ENCODE measurements at regions not wholly inside any gene's neighbourhood (a gene's known extent, or its start where the extent isn't known, plus 50 kb on each side); places are given as distances from the start of the nearest gene placed in this dataset.

GRCh38 chr2:64771737-64772136 is 118.0 kb upstream of the SERTAD2 start:
- ATAC-seq = no peak
- H3K36me3 ChIP-seq = no peaks in the 10 kb centered on the region
- no peak overlapping the region for H3K27ac ChIP-seq
- H3K4me1 ChIP-seq = peaks cover 0 to 27% (median 3%) of the 10 kb centered on the region in 3 donors
- TF ChIP-seq CTCF (IDR thresholded peaks at IDR 0.05) (no peak), EP300 (IDR thresholded peaks at IDR 0.05) (no peak), POLR2AphosphoS5 (IDR thresholded peaks at IDR 0.05) (no peak), POLR2A (IDR thresholded peaks at IDR 0.05) (no peak)
- no peaks in the 10 kb centered on the region for H3K27me3 ChIP-seq
- 71 to 93% methylated on average over 1 of the region's 1 CpG for WGBS, 2 donors (ENCODE audit: low coverage in 1 of 2)
- H3K9me3 ChIP-seq = peaks cover 0 to 10% (median 0%) of the 10 kb centered on the region in 3 donors
- no peak overlapping the region for H3K4me3 ChIP-seq

- Histone ChIP-seq H3K4me1 (peaks cover 0 to 19% (median 3%) of the 10 kb centered on the region in 3 donors), H3K9me3 (peaks cover 0 to 10% (median 0%) of the 10 kb centered on the region in 3 donors), H3K36me3 (no peaks in the 10 kb centered on the region), H3K27ac (no peak overlapping the region), H3K27me3 (no peaks in the 10 kb centered on the region), H3K4me3 (no peak overlapping the region)
- WGBS, 2 donors (ENCODE audit: low coverage in 1 of 2) = 80 to 81% methylated on average over 1 to 12 of the region's 12 CpGs
- no peak for ATAC-seq
- TF ChIP-seq EP300 (IDR thresholded peaks at IDR 0.05) (no peak), POLR2AphosphoS5 (IDR thresholded peaks at IDR 0.05) (no peak), CTCF (IDR thresholded peaks at IDR 0.05) (no peak), POLR2A (IDR thresholded peaks at IDR 0.05) (no peak)
Measured at GRCh38 chr2:64773461-64774118, 119.9 kb upstream of the SERTAD2 start.

- H3K9me3 ChIP-seq = peaks cover 0 to 10% (median 0%) of the 10 kb centered on the region in 3 donors
- no peak overlapping the region for H3K27ac ChIP-seq
- H3K4me3 ChIP-seq = no peak overlapping the region
- TF ChIP-seq POLR2A (IDR thresholded peaks at IDR 0.05) (no peak), CTCF (IDR thresholded peaks at IDR 0.05) (no peak), POLR2AphosphoS5 (IDR thresholded peaks at IDR 0.05) (no peak), EP300 (IDR thresholded peaks at IDR 0.05) (no peak)
- peaks cover 0 to 6% (median 0%) of the 10 kb centered on the region in 3 donors for H3K4me1 ChIP-seq
- no peak for ATAC-seq
- H3K27me3 ChIP-seq = no peaks in the 10 kb centered on the region
- WGBS, 2 donors (ENCODE audit: low coverage in 1 of 2) = 90% methylated on average over 3 of the region's 3 CpGs; no CpG with 5 or more reads in 1 of the 2 donors
- no peaks in the 10 kb centered on the region for H3K36me3 ChIP-seq
Measured at GRCh38 chr2:64777841-64778240, 124.1 kb upstream of the SERTAD2 start.

GRCh38 chr2:64779117-64779690 is 125.5 kb upstream of the SERTAD2 start:
- Histone ChIP-seq H3K27ac (peak overlapping the region in 1 of 4 donors; percentile 31), H3K36me3 (no peaks in the 10 kb centered on the region), H3K4me1 (peaks cover 0 to 6% (median 0%) of the 10 kb centered on the region in 3 donors), H3K27me3 (no peaks in the 10 kb centered on the region), H3K4me3 (no peak overlapping the region), H3K9me3 (peaks cover 0 to 10% (median 0%) of the 10 kb centered on the region in 3 donors)
- ATAC-seq = no peak
- TF ChIP-seq POLR2AphosphoS5 (IDR thresholded peaks at IDR 0.05) = peak; percentile 49
- TF ChIP-seq CTCF (IDR thresholded peaks at IDR 0.05) = no peak
- WGBS, 2 donors (ENCODE audit: low coverage in 1 of 2) = 40 to 48% methylated on average over 3 to 5 of the region's 5 CpGs

GRCh38 chr2:64780041-64780440 is 126.3 kb upstream of the SERTAD2 start:
- no peak for TF ChIP-seq CTCF (IDR thresholded peaks at IDR 0.05)
- TF ChIP-seq POLR2AphosphoS5 (IDR thresholded peaks at IDR 0.05) = no peak
- TF ChIP-seq POLR2A (IDR thresholded peaks at IDR 0.05) = no peak
- H3K27ac ChIP-seq = no peak overlapping the region
- ATAC-seq = no peak
- no peaks in the 10 kb centered on the region for H3K36me3 ChIP-seq
- peaks cover 0 to 10% (median 0%) of the 10 kb centered on the region in 3 donors for H3K9me3 ChIP-seq
- peaks cover 0 to 6% (median 0%) of the 10 kb centered on the region in 3 donors for H3K4me1 ChIP-seq
- H3K4me3 ChIP-seq = no peak overlapping the region
- no peaks in the 10 kb centered on the region for H3K27me3 ChIP-seq
- WGBS, 2 donors (ENCODE audit: low coverage in 1 of 2) = 67 to 69% methylated on average over 3 to 6 of the region's 6 CpGs
